ENCODE measurements at regions not wholly inside any gene's neighbourhood (a gene's known extent, or its start where the extent isn't known, plus 50 kb on each side); places are given as distances from the start of the nearest gene placed in this dataset.

GRCh38 chr14:38121320-38122020, 86.2 kb upstream of the SSTR1 start:
- TF ChIP-seq POLR2A (IDR thresholded peaks at IDR 0.05) (no peak), CTCF (IDR thresholded peaks at IDR 0.05) (no peak), EP300 (IDR thresholded peaks at IDR 0.05) (no peak)
- intact Hi-C loops (cut with DNase I), result no loop called here
- Histone ChIP-seq H3K9me3 (no peaks in the 10 kb centered on the region), H3K27me3 (no peaks in the 10 kb centered on the region), H3K27ac (no peak overlapping the region), H3K36me3 (no peaks in the 10 kb centered on the region), H3K4me1 (ENCODE audit: insufficient read depth) (peaks cover 1% of the 10 kb centered on the region), H3K4me3 (no peak overlapping the region)
- DNase-seq, result no peak
- 22 to 26% (median 24%) methylated on average over 4 of the region's 4 CpGs for WGBS, 3 donors

GRCh38 chr14:38122241-38122640, 85.5 kb upstream of the SSTR1 start:
- 90 to 92% (median 91%) methylated on average over 5 of the region's 5 CpGs for WGBS, 3 donors
- intact Hi-C loops (cut with DNase I), result no loop called here

GRCh38 chr14:38124506-38124905, 83.2 kb upstream of the SSTR1 start:
- no peaks in the 10 kb centered on the region for H3K9me3 ChIP-seq
- H3K36me3 ChIP-seq, result no peaks in the 10 kb centered on the region
- DNase-seq, result no peak
- intact Hi-C loops (cut with DNase I), result no loop called here
- 3 to 13% (median 7%) methylated on average over 3 of the region's 3 CpGs for WGBS, 3 donors
- peaks cover 1% of the 10 kb centered on the region for H3K4me1 ChIP-seq (ENCODE audit: insufficient read depth)
- no peak overlapping the region for H3K27ac ChIP-seq
- no peak overlapping the region for H3K4me3 ChIP-seq
- no peaks in the 10 kb centered on the region for H3K27me3 ChIP-seq
- TF ChIP-seq EP300 (IDR thresholded peaks at IDR 0.05) (no peak), CTCF (IDR thresholded peaks at IDR 0.05) (no peak), POLR2A (IDR thresholded peaks at IDR 0.05) (no peak)

More at GRCh38 chr14:38122241-38122640, 85.5 kb upstream of the SSTR1 start:
- Histone ChIP-seq H3K9me3 (no peaks in the 10 kb centered on the region), H3K4me1 (ENCODE audit: insufficient read depth) (peaks cover 1% of the 10 kb centered on the region), H3K27me3 (no peaks in the 10 kb centered on the region), H3K4me3 (no peak overlapping the region), H3K36me3 (no peaks in the 10 kb centered on the region), H3K27ac (no peak overlapping the region)
- TF ChIP-seq EP300 (IDR thresholded peaks at IDR 0.05) (no peak), CTCF (IDR thresholded peaks at IDR 0.05) (no peak), POLR2A (IDR thresholded peaks at IDR 0.05) (no peak)
- DNase-seq, result no peak

GRCh38 chr14:38125481-38126037, 82.1 kb upstream of the SSTR1 start:
- Histone ChIP-seq H3K27ac (no peak overlapping the region), H3K9me3 (no peaks in the 10 kb centered on the region), H3K4me1 (ENCODE audit: insufficient read depth) (peaks cover 1% of the 10 kb centered on the region), H3K36me3 (no peaks in the 10 kb centered on the region), H3K27me3 (no peaks in the 10 kb centered on the region), H3K4me3 (no peak overlapping the region)
- TF ChIP-seq CTCF (IDR thresholded peaks at IDR 0.05), result no peak
- TF ChIP-seq POLR2A (IDR thresholded peaks at IDR 0.05), result no peak
- TF ChIP-seq EP300 (IDR thresholded peaks at IDR 0.05), result no peak
- DNase-seq, result no peak
- WGBS, 3 donors, result 38 to 51% (median 45%) methylated on average over 11 of the region's 11 CpGs
- intact Hi-C loops (cut with DNase I), result no loop called here

All from ovary (tissue), 7 donors.